HT-29 (cell line): ENCODE measurements at regions not wholly inside any gene's neighbourhood (a gene's known extent, or its start where the extent isn't known, plus 50 kb on each side); places are given as distances from the start of the nearest gene placed in this dataset.
"Not testable (repeated sequence)": the region's sequence is repeated elsewhere in the genome, so short reads cannot be mapped to it uniquely, and the experiment has no call there.

Experiments used
- DNase-seq: peaks from one replicate; pipeline ENCODE4 v3.0.0-alpha.2; 2015; ENCODE audit warnings: low spot score

- no peak for DNase-seq
These were observed 674.3 kb downstream of the NUP35 start for GRCh38 chr2:183798535-183798934.

- DNase-seq: no peak
These were observed 675.5 kb downstream of the NUP35 start for GRCh38 chr2:183799761-183800160.

GRCh38 chr2:183803596-183803995 lies 679.4 kb downstream of the NUP35 start:
- no peak for DNase-seq

GRCh38 chr2:183807870-183808269 lies 683.6 kb downstream of the NUP35 start:
- no peak for DNase-seq

- no peak for DNase-seq
These were observed 685.2 kb downstream of the NUP35 start for GRCh38 chr2:183809404-183809803.

- no peak for DNase-seq
These were observed 687.0 kb downstream of the NUP35 start for GRCh38 chr2:183811281-183811680.

GRCh38 chr2:183812091-183812490 lies 687.8 kb downstream of the NUP35 start:
- no peak for DNase-seq

GRCh38 chr2:183825710-183826109 lies 701.5 kb downstream of the NUP35 start:
- no peak for DNase-seq

GRCh38 chr2:183829931-183830330 lies 705.7 kb downstream of the NUP35 start:
- no peak for DNase-seq

GRCh38 chr2:183837157-183837556 lies 712.9 kb downstream of the NUP35 start:
- DNase-seq: no peak

- no peak for DNase-seq
These were observed 714.1 kb downstream of the NUP35 start for GRCh38 chr2:183838295-183838694.

- no peak for DNase-seq
These were observed 715.9 kb downstream of the NUP35 start for GRCh38 chr2:183840061-183840584.

GRCh38 chr2:183849826-183850225 lies 725.6 kb downstream of the NUP35 start:
- not testable (repeated sequence) for DNase-seq

- no peak for DNase-seq
These were observed 734.9 kb downstream of the NUP35 start for GRCh38 chr2:183859129-183859528.

- DNase-seq: no peak
These were observed 731.7 kb upstream of the ZNF804A start for GRCh38 chr2:183866666-183867065.

GRCh38 chr2:183867206-183867605 lies 731.1 kb upstream of the ZNF804A start:
- DNase-seq: no peak

- no peak for DNase-seq
These were observed 730.2 kb upstream of the ZNF804A start for GRCh38 chr2:183868153-183868552.

GRCh38 chr2:183868707-183869106 lies 729.6 kb upstream of the ZNF804A start:
- no peak for DNase-seq

- no peak for DNase-seq
These were observed 726.2 kb upstream of the ZNF804A start for GRCh38 chr2:183872131-183872530.

GRCh38 chr2:183881978-183882377 lies 716.4 kb upstream of the ZNF804A start:
- DNase-seq: no peak

- no peak for DNase-seq
These were observed 705.9 kb upstream of the ZNF804A start for GRCh38 chr2:183892315-183892941.

GRCh38 chr2:183898641-183899040 lies 699.7 kb upstream of the ZNF804A start:
- DNase-seq: no peak

GRCh38 chr2:183901931-183902330 lies 696.4 kb upstream of the ZNF804A start:
- DNase-seq: no peak

- no peak for DNase-seq
These were observed 695.3 kb upstream of the ZNF804A start for GRCh38 chr2:183903026-183903425.
